Fibroblast of mammary gland (primary cell): ENCODE measurements at regions not wholly inside any gene's neighbourhood (a gene's known extent, or its start where the extent isn't known, plus 50 kb on each side); places are given as distances from the start of the nearest gene placed in this dataset.

Experiments used
- DNase-seq: peaks from one replicate; pipeline ENCODE4 v3.0.0-alpha.2; 2010; ENCODE audit warnings: low read depth
- H3K4me3 ChIP-seq: 2 replicates; pipeline ENCODE4 v1.5.1; 2011; ENCODE audit warnings: low read depth, mild to moderate bottlenecking, low read length, moderate library complexity; ENCODE audit not compliant: control insufficient read depth
- TF ChIP-seq, protein P1 (sequence below): conservative IDR thresholded peaks from 2 replicates; pipeline ENCODE4 v1.5.1; 2011; ENCODE audit warnings: low read depth, low read length, inconsistent platforms; ENCODE audit not compliant: control insufficient read depth, insufficient read depth

DNA sequence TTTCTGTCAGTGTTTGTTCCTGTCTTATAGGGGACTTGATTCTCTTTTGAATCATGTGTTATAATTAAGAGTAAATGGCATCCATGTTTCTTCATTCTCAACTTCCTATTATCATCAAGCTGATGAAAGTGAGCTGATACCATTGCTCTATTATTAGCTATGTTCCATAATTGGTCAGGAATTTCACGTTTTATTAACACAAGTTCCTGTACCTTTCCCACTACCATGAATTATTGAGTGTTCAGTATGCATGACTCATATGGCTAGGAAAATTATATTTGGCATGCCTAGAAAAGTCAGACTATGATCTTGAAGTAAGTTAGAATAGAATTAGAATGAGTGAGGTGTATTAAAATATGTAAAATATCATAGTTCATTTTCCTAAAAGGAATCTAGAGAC is 278.9 kb upstream of the LRRC3B start:
- no peak for DNase-seq

DNA sequence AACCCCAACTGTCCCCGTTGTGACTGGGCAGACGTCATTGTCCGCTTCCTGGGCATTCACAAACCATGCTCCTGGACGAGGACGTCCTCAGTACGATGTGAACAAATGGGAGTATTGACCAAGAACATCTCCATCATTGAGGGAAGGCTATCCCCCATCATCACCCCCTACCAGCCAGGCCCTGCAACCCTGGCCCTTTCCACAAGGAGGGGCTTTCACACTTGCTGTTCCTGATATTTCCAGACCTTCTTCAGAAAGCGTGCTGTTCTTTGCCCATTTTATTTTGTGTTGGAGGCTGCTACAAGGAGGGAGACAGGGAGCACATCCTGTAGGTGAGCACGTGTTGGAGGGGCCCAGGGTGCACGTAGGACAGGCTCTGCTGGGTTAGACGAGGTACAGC is 277.0 kb upstream of the LRRC3B start:
- TF ChIP-seq, protein P1, sequence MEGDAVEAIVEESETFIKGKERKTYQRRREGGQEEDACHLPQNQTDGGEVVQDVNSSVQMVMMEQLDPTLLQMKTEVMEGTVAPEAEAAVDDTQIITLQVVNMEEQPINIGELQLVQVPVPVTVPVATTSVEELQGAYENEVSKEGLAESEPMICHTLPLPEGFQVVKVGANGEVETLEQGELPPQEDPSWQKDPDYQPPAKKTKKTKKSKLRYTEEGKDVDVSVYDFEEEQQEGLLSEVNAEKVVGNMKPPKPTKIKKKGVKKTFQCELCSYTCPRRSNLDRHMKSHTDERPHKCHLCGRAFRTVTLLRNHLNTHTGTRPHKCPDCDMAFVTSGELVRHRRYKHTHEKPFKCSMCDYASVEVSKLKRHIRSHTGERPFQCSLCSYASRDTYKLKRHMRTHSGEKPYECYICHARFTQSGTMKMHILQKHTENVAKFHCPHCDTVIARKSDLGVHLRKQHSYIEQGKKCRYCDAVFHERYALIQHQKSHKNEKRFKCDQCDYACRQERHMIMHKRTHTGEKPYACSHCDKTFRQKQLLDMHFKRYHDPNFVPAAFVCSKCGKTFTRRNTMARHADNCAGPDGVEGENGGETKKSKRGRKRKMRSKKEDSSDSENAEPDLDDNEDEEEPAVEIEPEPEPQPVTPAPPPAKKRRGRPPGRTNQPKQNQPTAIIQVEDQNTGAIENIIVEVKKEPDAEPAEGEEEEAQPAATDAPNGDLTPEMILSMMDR = no peak
- H3K4me3 ChIP-seq = no peak overlapping the region
- no peak for DNase-seq

More for the DNA sequence above, 278.9 kb upstream of the LRRC3B start:
- H3K4me3 ChIP-seq = no peak overlapping the region
- TF ChIP-seq, protein P1 = no peak

DNA sequence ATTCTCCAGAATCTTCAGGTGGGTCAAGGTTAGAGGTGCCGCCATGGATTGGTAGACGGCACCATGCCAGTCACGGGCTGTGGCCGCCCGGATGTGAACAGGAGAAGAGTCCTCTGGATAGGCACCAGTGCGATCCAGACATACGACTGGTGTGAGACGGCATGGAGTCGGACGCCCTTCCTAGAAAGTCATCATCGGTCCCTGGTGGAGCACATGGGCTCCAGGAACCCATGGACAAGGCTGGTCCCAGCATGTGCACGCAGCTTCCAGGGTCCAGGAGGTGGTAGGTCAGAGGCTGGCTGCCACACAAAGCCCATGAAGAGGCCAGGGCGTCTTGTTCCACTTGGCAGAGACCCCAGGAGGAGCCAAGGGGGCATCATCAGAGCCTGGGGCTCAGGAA is 276.1 kb upstream of the LRRC3B start:
- no peak overlapping the region for H3K4me3 ChIP-seq
- DNase-seq = no peak
- TF ChIP-seq, protein P1 = no peak

DNA sequence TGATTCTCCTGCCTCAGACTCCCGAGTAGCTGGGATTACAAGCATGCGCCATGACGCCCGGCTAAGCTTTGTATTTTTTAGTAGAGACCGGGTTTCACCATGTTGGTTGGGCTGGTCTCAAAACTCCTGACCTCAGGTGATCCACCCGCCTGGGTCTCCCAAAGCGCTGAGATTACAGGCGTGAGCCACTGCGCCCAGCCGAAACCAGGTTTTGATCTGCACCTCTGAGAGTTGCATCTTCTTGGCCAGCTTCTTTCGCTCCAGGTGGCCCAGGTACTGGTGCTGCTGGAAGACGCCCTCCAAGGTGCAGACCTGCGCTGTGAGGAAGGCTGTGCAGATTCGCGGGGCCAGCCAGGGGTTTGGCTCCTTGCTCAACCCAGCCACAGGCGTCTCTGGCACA is 275.4 kb upstream of the LRRC3B start:
- DNase-seq = no peak
- H3K4me3 ChIP-seq = no peak overlapping the region
- TF ChIP-seq, protein P1 = no peak

DNA sequence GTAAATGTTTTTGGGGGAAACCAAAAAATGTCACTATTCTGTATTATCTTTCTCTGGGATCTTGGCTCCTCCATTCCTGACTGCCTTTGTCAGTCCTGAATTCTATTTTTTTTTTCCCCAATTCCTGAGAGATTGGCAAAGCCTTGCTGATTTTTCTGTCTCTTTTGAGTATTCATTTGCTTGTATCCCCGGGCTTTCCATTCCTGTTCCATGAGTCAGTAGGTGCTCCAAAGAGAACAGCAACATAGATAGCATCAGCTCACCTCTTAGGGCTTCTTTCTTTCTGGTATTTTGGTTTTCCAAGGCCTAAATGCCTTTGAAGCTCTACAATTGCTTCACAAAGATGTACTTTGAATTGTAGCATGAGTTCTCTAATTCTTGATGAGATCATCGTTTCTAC is 271.7 kb upstream of the LRRC3B start:
- TF ChIP-seq, protein P1 = no peak
- DNase-seq = no peak
- no peak overlapping the region for H3K4me3 ChIP-seq

DNA sequence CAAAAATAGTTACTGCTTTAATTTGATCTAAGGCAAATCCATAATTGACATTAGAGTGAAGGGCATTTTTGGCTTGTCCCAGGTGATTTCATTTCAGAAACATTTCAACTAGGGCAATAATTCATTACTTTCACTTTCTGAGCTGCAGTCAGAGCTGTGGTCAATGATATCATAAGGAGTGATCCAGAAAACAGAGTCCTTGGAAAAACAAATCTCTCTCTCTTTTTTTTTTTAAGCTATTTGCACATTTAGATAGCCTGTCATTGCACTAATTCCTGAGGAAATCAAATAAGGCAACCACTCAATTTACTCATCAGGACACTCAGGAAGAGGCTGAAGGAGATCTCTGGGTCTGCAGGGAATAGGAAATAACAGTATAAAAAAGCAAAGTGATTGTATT is 269.5 kb upstream of the LRRC3B start:
- H3K4me3 ChIP-seq = no peak overlapping the region
- DNase-seq = no peak
- TF ChIP-seq, protein P1 = no peak

DNA sequence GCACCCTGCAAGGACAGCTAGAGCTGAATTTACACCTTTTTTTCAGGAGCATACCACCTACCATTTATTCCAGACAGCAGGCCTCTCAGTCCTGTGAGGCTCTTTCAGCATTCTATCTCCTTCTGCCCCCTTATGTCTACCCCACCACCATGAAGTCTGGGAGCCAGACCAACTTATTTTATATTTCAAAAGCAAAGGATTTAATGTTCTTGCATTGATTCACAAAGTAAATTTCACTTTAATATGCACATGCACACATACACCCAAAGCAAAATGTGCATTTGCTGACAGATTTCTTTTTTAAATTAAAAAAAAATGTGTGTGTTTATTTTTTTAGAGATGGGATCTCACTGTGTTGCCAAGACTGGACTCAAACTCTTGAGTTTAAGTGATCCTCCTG is 264.2 kb upstream of the LRRC3B start:
- TF ChIP-seq, protein P1 = no peak
- no peak for DNase-seq
- no peak overlapping the region for H3K4me3 ChIP-seq
